Peyer's patch (tissue), 4 donors: ENCODE measurements at regions not wholly inside any gene's neighbourhood (a gene's known extent, or its start where the extent isn't known, plus 50 kb on each side); places are given as distances from the start of the nearest gene placed in this dataset.

ENCODE experiments used
- DNase-seq, 3 donors: peaks; one replicate each; pipeline ENCODE4 v3.0.0-alpha.2; 2017 to 2019
- H3K27ac ChIP-seq, 4 donors: fragments of 200-600 bp; sonication (generic); one replicate each; pipeline ENCODE4 v1.5.1; 2016 to 2019
- H3K27me3 ChIP-seq, 2 donors: fragments of 200-600 bp; sonication (generic); one replicate each; pipeline ENCODE4 v1.5.1; 2019
- H3K36me3 ChIP-seq, 3 donors: fragments of 200-600 bp; sonication (generic); one replicate each; pipeline ENCODE4 v1.5.1; 2016 to 2019
- H3K4me1 ChIP-seq, 4 donors: fragments of 200-600 bp; sonication (generic); one replicate each; pipeline ENCODE4 v1.5.1; 2016 to 2019
- H3K4me3 ChIP-seq, 4 donors: fragments of 200-600 bp; sonication (generic); 1 replicate in 3 of 4; 2 replicates in 1 of 4; pipeline ENCODE4 v1.5.1; 2016 to 2019; ENCODE audit warnings: mild to moderate bottlenecking in 1 of 4
- H3K9me3 ChIP-seq, 4 donors: fragments of 200-600 bp; sonication (generic); one replicate each; pipeline ENCODE4 v1.5.1; 2016 to 2019; ENCODE audit warnings: mild to moderate bottlenecking in 1 of 4
- POLR2A ChIP-seq, 2 donors: fragments of 450-650 bp; IDR thresholded peaks; one replicate each; pipeline ENCODE4 v1.5.1; 2017; ENCODE audit warnings: antibody characterized with exemption in 2 of 2, mild to moderate bottlenecking in 2 of 2, moderate library complexity in 2 of 2
- TF ChIP-seq, protein P1 (sequence below), 6 experiments: fragments of 450-650 bp in 4 of 6; fragments of 200-600 bp in 2 of 6; sonication (generic) in 1 of 6; IDR thresholded peaks; one replicate each; pipeline ENCODE4 v1.5.1; 2017 to 2019; ENCODE audit warnings: antibody characterized with exemption in 6 of 6, mild to moderate bottlenecking in 3 of 6, moderate library complexity in 1 of 6

GRCh38 chr15:81504170-81504905 is 130.3 kb upstream of the TMC3 start:
- Histone ChIP-seq H3K27me3 (no peaks in the 10 kb centered on the region), H3K27ac (no peak overlapping the region), H3K4me3 (no peak overlapping the region), H3K36me3 (no peaks in the 10 kb centered on the region), H3K4me1 (no peaks in the 10 kb centered on the region), H3K9me3 (no peaks in the 10 kb centered on the region)
- TF ChIP-seq, protein P1, sequence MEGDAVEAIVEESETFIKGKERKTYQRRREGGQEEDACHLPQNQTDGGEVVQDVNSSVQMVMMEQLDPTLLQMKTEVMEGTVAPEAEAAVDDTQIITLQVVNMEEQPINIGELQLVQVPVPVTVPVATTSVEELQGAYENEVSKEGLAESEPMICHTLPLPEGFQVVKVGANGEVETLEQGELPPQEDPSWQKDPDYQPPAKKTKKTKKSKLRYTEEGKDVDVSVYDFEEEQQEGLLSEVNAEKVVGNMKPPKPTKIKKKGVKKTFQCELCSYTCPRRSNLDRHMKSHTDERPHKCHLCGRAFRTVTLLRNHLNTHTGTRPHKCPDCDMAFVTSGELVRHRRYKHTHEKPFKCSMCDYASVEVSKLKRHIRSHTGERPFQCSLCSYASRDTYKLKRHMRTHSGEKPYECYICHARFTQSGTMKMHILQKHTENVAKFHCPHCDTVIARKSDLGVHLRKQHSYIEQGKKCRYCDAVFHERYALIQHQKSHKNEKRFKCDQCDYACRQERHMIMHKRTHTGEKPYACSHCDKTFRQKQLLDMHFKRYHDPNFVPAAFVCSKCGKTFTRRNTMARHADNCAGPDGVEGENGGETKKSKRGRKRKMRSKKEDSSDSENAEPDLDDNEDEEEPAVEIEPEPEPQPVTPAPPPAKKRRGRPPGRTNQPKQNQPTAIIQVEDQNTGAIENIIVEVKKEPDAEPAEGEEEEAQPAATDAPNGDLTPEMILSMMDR (IDR thresholded peaks at IDR 0.05), result no peak
- no peak for TF ChIP-seq POLR2A (IDR thresholded peaks at IDR 0.05)
- DNase-seq, result no peak

DNA sequence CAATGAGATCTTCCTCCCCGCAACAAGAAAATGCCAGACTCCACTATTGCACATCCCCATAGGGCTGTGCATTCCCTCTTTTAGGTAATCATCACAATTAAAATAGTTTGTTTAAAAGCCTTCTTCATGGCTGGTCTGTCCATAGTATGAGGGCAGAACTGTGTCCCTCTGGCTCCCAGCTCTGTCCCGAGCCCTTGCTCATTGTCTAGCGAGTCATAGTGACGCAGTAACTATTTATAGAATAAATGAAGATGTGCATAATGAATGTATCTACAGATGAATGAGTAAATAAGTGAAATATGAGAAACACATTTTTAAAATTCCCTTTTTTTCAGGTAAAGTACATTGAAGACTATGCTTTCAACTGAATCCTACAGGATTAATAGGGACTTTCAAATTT is 128.4 kb upstream of the TMC3 start:
- Histone ChIP-seq H3K27ac (no peak overlapping the region), H3K9me3 (no peaks in the 10 kb centered on the region), H3K4me3 (no peak overlapping the region), H3K36me3 (no peaks in the 10 kb centered on the region), H3K4me1 (no peaks in the 10 kb centered on the region), H3K27me3 (no peaks in the 10 kb centered on the region)
- TF ChIP-seq, protein P1 (IDR thresholded peaks at IDR 0.05), result no peak
- TF ChIP-seq POLR2A (IDR thresholded peaks at IDR 0.05), result no peak
- no peak for DNase-seq

- Histone ChIP-seq H3K9me3 (no peaks in the 10 kb centered on the region), H3K27me3 (no peaks in the 10 kb centered on the region), H3K4me1 (no peaks in the 10 kb centered on the region), H3K4me3 (no peak overlapping the region), H3K27ac (no peak overlapping the region), H3K36me3 (no peaks in the 10 kb centered on the region)
- DNase-seq, result no peak
- TF ChIP-seq, protein P1 (IDR thresholded peaks at IDR 0.05), result no peak
- TF ChIP-seq POLR2A (IDR thresholded peaks at IDR 0.05), result no peak
These were observed 126.1 kb upstream of the TMC3 start for GRCh38 chr15:81500081-81500480.

- no peaks in the 10 kb centered on the region for H3K27me3 ChIP-seq
- H3K36me3 ChIP-seq, result no peaks in the 10 kb centered on the region
- DNase-seq, result no peak
- H3K4me1 ChIP-seq, result no peaks in the 10 kb centered on the region
- H3K27ac ChIP-seq, result no peak overlapping the region
- H3K9me3 ChIP-seq, result no peaks in the 10 kb centered on the region
- TF ChIP-seq, protein P1 (IDR thresholded peaks at IDR 0.05), result no peak
- TF ChIP-seq POLR2A (IDR thresholded peaks at IDR 0.05), result no peak
- no peak overlapping the region for H3K4me3 ChIP-seq
These were observed 124.3 kb upstream of the TMC3 start for GRCh38 chr15:81498294-81498693.

DNA sequence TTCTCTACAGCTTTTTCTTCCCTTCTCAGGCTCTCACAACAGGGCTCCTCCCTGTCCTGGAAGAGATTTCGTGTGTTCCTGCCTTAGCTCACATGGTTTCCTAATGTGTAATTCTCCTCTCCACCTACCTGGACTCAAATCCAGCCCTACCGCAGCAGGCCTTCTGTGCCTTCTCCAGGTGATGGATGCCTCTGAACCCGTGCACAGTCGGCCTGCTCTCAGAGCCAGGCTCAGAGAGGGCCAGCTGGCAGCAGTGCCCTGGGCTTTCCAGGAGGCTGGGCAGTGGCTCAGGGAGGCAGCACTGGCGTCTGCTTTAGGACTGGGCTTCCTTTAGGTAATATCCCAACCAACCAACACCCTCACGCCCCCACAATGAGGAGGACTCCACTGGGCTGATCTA is 123.2 kb upstream of the TMC3 start:
- no peaks in the 10 kb centered on the region for H3K9me3 ChIP-seq
- no peak overlapping the region for H3K27ac ChIP-seq
- H3K4me1 ChIP-seq, result no peaks in the 10 kb centered on the region
- no peaks in the 10 kb centered on the region for H3K36me3 ChIP-seq
- TF ChIP-seq, protein P1 (IDR thresholded peaks at IDR 0.05), result no peak
- TF ChIP-seq POLR2A (IDR thresholded peaks at IDR 0.05), result no peak
- no peaks in the 10 kb centered on the region for H3K27me3 ChIP-seq
- no peak for DNase-seq
- H3K4me3 ChIP-seq, result no peak overlapping the region
